IMR-90 (cell line): ENCODE measurements at regions not wholly inside any gene's neighbourhood (a gene's known extent, or its start where the extent isn't known, plus 50 kb on each side); places are given as distances from the start of the nearest gene placed in this dataset.

Experiments used
- CEBPB ChIP-seq: IDR thresholded peaks from 2 replicates; pipeline ENCODE4 v1.6.1; 2012; ENCODE audit warnings: low read depth, low read length, improper control_type of control experiment
- CTCF ChIP-seq: conservative IDR thresholded peaks from 2 replicates; pipeline ENCODE4 v1.5.1; 2012; ENCODE audit warnings: mild to moderate bottlenecking, low read depth, low read length, improper control_type of control experiment
- POLR2A ChIP-seq: IDR thresholded peaks from 2 replicates; pipeline ENCODE4 v1.6.1; 2012; ENCODE audit warnings: mild to moderate bottlenecking, low read depth, low read length
- USF2 ChIP-seq: fragments of 150-350 bp; IDR thresholded peaks from 2 replicates; pipeline ENCODE4 v1.6.1; 2017; ENCODE audit warnings: mild to moderate bottlenecking, antibody characterized with exemption, low read length, low read depth
- TF ChIP-seq, protein P1 (sequence below): fragments of 150-350 bp; IDR thresholded peaks from 2 replicates; pipeline ENCODE4 v1.6.1; 2016; ENCODE audit warnings: low read depth, mild to moderate bottlenecking, low read length, moderate library complexity, borderline replicate concordance

DNA sequence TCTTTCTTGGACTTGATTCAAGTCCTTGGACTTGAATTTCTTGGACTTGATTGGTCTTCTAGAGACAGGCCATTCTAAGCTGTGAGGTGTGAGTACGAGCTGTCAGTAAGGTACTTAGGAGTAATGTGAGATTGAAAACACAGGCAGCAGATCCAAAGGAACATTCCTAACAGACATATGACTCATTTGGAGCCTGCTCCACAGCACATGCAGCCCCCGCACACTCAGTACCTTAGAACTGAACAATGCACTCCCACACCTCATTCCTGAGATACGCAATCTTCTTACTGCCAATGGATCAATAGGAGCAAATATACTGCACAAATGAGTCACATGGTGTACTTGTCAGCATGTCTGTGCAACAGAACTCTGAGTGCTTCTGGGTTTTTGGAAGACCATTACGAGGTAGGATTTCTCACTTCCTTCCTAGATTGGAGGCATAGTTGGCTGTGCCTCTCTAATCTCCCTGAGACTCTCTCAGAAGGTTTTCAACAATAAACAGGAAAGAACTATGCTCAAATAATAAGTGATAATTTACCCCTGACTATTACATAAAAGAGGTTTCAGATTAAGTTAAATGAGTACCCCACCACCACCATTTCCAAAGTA is 243.1 kb downstream of the KCNA4 start:
- no peak for TF ChIP-seq CEBPB
- TF ChIP-seq CTCF, result no peak
- TF ChIP-seq, protein P1, sequence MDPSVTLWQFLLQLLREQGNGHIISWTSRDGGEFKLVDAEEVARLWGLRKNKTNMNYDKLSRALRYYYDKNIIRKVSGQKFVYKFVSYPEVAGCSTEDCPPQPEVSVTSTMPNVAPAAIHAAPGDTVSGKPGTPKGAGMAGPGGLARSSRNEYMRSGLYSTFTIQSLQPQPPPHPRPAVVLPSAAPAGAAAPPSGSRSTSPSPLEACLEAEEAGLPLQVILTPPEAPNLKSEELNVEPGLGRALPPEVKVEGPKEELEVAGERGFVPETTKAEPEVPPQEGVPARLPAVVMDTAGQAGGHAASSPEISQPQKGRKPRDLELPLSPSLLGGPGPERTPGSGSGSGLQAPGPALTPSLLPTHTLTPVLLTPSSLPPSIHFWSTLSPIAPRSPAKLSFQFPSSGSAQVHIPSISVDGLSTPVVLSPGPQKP, result no peak
- TF ChIP-seq POLR2A, result no peak
- no peak for TF ChIP-seq USF2
